ENCODE measurements at regions not wholly inside any gene's neighbourhood (a gene's known extent, or its start where the extent isn't known, plus 50 kb on each side); places are given as distances from the start of the nearest gene placed in this dataset.

DNA sequence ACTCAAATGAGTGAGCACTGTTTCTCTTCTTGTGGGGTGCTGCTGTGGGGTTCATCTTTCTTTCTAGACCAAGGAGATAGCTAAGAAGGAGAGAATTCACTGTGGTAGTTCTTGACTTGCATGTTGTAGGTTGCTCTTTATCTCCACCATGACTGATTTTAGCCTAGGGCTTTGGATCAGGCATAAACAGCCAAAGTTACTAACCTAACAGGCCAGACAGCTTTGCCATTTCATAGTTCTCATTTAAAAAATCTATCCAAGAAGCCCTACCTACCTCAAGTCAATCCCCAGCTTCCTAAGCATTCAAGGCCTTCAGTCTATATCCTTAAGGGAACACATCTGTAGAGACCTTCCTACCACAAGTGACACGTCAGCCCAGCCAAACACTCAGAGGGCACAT is 107.9 kb upstream of the CARMIL1 start:
- no peak for DNase-seq (ENCODE audit: low spot score, unreplicated experiment)
- peaks cover 10% of the 10 kb centered on the region for H3K4me1 Mint-ChIP-seq (ENCODE audit: low read depth)
- H3K27ac Mint-ChIP-seq: no peak overlapping the region
- no peaks in the 10 kb centered on the region for H3K36me3 Mint-ChIP-seq (ENCODE audit: insufficient read depth)
- no peaks in the 10 kb centered on the region for H3K9me3 Mint-ChIP-seq (ENCODE audit: low read depth)
- no peaks in the 10 kb centered on the region for H3K27me3 Mint-ChIP-seq
- no peak overlapping the region for H3K4me3 Mint-ChIP-seq (ENCODE audit: low read depth)
- TF ChIP-seq CTCF (IDR thresholded peaks at IDR 0.05; ENCODE audit: unreplicated experiment): no peak

- Mint-ChIP-seq H3K27ac (peak overlapping the region; percentile 63), H3K27me3 (no peaks in the 10 kb centered on the region), H3K4me3 (ENCODE audit: low read depth) (no peak overlapping the region), H3K4me1 (ENCODE audit: low read depth) (peaks cover 2% of the 10 kb centered on the region), H3K9me3 (ENCODE audit: low read depth) (no peaks in the 10 kb centered on the region), H3K36me3 (ENCODE audit: insufficient read depth) (no peaks in the 10 kb centered on the region)
- DNase-seq (ENCODE audit: low spot score, unreplicated experiment): no peak
- no peak for TF ChIP-seq CTCF (IDR thresholded peaks at IDR 0.05; ENCODE audit: unreplicated experiment)
Measured at GRCh38 chr6:25172819-25173218, 106.4 kb upstream of the CARMIL1 start.

- Mint-ChIP-seq H3K27ac (no peak overlapping the region), H3K27me3 (peaks cover 1% of the 10 kb centered on the region), H3K9me3 (ENCODE audit: low read depth) (no peaks in the 10 kb centered on the region), H3K4me1 (ENCODE audit: low read depth) (no peaks in the 10 kb centered on the region), H3K4me3 (ENCODE audit: low read depth) (no peak overlapping the region), H3K36me3 (ENCODE audit: insufficient read depth) (no peaks in the 10 kb centered on the region)
- TF ChIP-seq CTCF (IDR thresholded peaks at IDR 0.05; ENCODE audit: unreplicated experiment): no peak
- no peak for DNase-seq (ENCODE audit: low spot score, unreplicated experiment)
Measured at GRCh38 chr6:25173246-25173645, 105.9 kb upstream of the CARMIL1 start.

DNA sequence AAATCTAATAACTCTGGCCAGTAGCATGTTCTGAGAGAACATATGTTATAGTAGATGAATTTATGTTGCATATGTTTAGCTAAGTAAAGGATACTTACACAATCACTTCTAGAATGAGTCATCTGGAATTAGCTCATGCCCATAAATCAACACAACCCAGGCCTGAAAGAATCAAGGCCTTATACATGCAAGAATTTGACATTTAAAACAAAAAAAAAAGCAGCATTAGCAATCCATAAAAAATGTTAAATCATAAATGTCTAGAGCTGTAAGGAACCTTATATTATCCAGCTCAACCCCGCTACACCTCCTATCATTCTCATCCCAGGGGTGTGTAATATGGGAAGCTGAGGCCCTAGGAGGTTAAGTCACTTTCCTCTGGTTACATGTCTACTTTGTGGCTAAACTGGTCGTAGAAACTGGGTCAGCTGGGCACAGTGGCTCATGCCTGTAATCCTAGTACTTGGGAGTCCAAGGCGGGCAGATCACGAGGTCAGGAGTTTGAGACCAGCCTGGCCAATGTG is 105.2 kb upstream of the CARMIL1 start:
- no peak overlapping the region for H3K4me3 Mint-ChIP-seq (ENCODE audit: low read depth)
- H3K9me3 Mint-ChIP-seq (ENCODE audit: low read depth): no peaks in the 10 kb centered on the region
- no peaks in the 10 kb centered on the region for H3K36me3 Mint-ChIP-seq (ENCODE audit: insufficient read depth)
- no peaks in the 10 kb centered on the region for H3K4me1 Mint-ChIP-seq (ENCODE audit: low read depth)
- no peak for DNase-seq (ENCODE audit: low spot score, unreplicated experiment)
- no peak for TF ChIP-seq CTCF (IDR thresholded peaks at IDR 0.05; ENCODE audit: unreplicated experiment)
- peaks cover 6% of the 10 kb centered on the region for H3K27me3 Mint-ChIP-seq
- no peak overlapping the region for H3K27ac Mint-ChIP-seq

DNA sequence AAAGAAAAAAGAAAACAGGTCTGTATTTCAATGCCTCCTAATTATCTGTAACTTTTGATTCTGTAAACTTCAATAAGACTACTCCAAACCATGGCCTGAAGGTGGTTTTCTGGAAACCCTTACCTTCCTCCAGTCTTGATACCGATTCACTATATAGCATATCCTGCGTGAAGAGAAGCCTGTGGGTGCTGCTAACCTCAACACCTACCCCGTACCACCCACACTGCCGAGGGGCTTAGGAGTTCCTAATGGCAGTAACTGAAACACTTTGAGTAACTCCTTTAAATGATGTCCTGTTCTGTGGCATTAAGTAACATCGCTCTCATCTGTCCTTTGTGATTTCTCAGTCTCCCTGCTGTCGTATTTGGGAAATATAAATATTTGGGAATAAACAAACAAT is 104.5 kb upstream of the CARMIL1 start:
- Mint-ChIP-seq H3K9me3 (ENCODE audit: low read depth) (no peaks in the 10 kb centered on the region), H3K4me3 (ENCODE audit: low read depth) (no peak overlapping the region), H3K4me1 (ENCODE audit: low read depth) (no peaks in the 10 kb centered on the region), H3K27me3 (peaks cover 7% of the 10 kb centered on the region), H3K36me3 (ENCODE audit: insufficient read depth) (no peaks in the 10 kb centered on the region), H3K27ac (peak overlapping the region; percentile 14)
- DNase-seq (ENCODE audit: low spot score, unreplicated experiment): no peak
- TF ChIP-seq CTCF (IDR thresholded peaks at IDR 0.05; ENCODE audit: unreplicated experiment): no peak
